ENCODE measurements at regions not wholly inside any gene's neighbourhood (a gene's known extent, or its start where the extent isn't known, plus 50 kb on each side); places are given as distances from the start of the nearest gene placed in this dataset.

- DNase-seq (ENCODE audit: low read depth) = no peak
- CTCF ChIA-PET = no interaction called here
- TF ChIP-seq CTCF (IDR thresholded peaks at IDR 0.05; ENCODE audit: insufficient read depth, low read depth, low read length) = no peak
- Histone ChIP-seq H3K4me3 (ENCODE audit: low read depth, low read length) (no peak overlapping the region), H3K27me3 (ENCODE audit: control insufficient read depth, insufficient read depth, low read length) (no peaks in the 10 kb centered on the region), H3K36me3 (ENCODE audit: control insufficient read depth, insufficient read depth, low read length) (no peaks in the 10 kb centered on the region)
- POLR2A ChIA-PET = no interaction called here
These were observed 867.2 kb downstream of the BCL11B start for GRCh38 chr14:98404811-98405210.

- no peak for DNase-seq (ENCODE audit: low read depth)
- no peaks in the 10 kb centered on the region for H3K36me3 ChIP-seq (ENCODE audit: control insufficient read depth, insufficient read depth, low read length)
- ChIA-PET POLR2A (no interaction called here), CTCF (no interaction called here)
- H3K27me3 ChIP-seq (ENCODE audit: control insufficient read depth, insufficient read depth, low read length) = no peaks in the 10 kb centered on the region
- H3K4me3 ChIP-seq (ENCODE audit: low read depth, low read length) = no peak overlapping the region
- TF ChIP-seq CTCF (IDR thresholded peaks at IDR 0.05; ENCODE audit: insufficient read depth, low read depth, low read length) = no peak
These were observed 863.9 kb downstream of the BCL11B start for GRCh38 chr14:98408024-98408555.

GRCh38 chr14:98408713-98409112 lies 863.3 kb downstream of the BCL11B start:
- Histone ChIP-seq H3K36me3 (ENCODE audit: control insufficient read depth, insufficient read depth, low read length) (no peaks in the 10 kb centered on the region), H3K4me3 (ENCODE audit: low read depth, low read length) (no peak overlapping the region), H3K27me3 (ENCODE audit: control insufficient read depth, insufficient read depth, low read length) (no peaks in the 10 kb centered on the region)
- DNase-seq (ENCODE audit: low read depth) = no peak
- ChIA-PET CTCF (no interaction called here), POLR2A (no interaction called here)
- no peak for TF ChIP-seq CTCF (IDR thresholded peaks at IDR 0.05; ENCODE audit: insufficient read depth, low read depth, low read length)

GRCh38 chr14:98411154-98411553 lies 860.8 kb downstream of the BCL11B start:
- no peak for TF ChIP-seq CTCF (IDR thresholded peaks at IDR 0.05; ENCODE audit: insufficient read depth, low read depth, low read length)
- ChIA-PET CTCF (no interaction called here), POLR2A (no interaction called here)
- no peak for DNase-seq (ENCODE audit: low read depth)
- no peaks in the 10 kb centered on the region for H3K27me3 ChIP-seq (ENCODE audit: control insufficient read depth, insufficient read depth, low read length)
- H3K4me3 ChIP-seq (ENCODE audit: low read depth, low read length) = no peak overlapping the region
- H3K36me3 ChIP-seq (ENCODE audit: control insufficient read depth, insufficient read depth, low read length) = no peaks in the 10 kb centered on the region

- no peak overlapping the region for H3K4me3 ChIP-seq (ENCODE audit: low read depth, low read length)
- CTCF ChIA-PET = no interaction called here
- H3K27me3 ChIP-seq (ENCODE audit: control insufficient read depth, insufficient read depth, low read length) = no peaks in the 10 kb centered on the region
- no peaks in the 10 kb centered on the region for H3K36me3 ChIP-seq (ENCODE audit: control insufficient read depth, insufficient read depth, low read length)
- no peak for DNase-seq (ENCODE audit: low read depth)
- TF ChIP-seq CTCF (IDR thresholded peaks at IDR 0.05; ENCODE audit: insufficient read depth, low read depth, low read length) = no peak
- POLR2A ChIA-PET = no interaction called here
These were observed 859.6 kb downstream of the BCL11B start for GRCh38 chr14:98412431-98412830.
